ENCODE measurements at regions not wholly inside any gene's neighbourhood (a gene's known extent, or its start where the extent isn't known, plus 50 kb on each side); places are given as distances from the start of the nearest gene placed in this dataset.
"Not testable (repeated sequence)": the region's sequence is repeated elsewhere in the genome, so short reads cannot be mapped to it uniquely, and the experiment has no call there.

- TF ChIP-seq, protein P1, sequence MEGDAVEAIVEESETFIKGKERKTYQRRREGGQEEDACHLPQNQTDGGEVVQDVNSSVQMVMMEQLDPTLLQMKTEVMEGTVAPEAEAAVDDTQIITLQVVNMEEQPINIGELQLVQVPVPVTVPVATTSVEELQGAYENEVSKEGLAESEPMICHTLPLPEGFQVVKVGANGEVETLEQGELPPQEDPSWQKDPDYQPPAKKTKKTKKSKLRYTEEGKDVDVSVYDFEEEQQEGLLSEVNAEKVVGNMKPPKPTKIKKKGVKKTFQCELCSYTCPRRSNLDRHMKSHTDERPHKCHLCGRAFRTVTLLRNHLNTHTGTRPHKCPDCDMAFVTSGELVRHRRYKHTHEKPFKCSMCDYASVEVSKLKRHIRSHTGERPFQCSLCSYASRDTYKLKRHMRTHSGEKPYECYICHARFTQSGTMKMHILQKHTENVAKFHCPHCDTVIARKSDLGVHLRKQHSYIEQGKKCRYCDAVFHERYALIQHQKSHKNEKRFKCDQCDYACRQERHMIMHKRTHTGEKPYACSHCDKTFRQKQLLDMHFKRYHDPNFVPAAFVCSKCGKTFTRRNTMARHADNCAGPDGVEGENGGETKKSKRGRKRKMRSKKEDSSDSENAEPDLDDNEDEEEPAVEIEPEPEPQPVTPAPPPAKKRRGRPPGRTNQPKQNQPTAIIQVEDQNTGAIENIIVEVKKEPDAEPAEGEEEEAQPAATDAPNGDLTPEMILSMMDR (IDR thresholded peaks at IDR 0.05; ENCODE audit: low read depth, low read length): not testable (repeated sequence)
- not testable (repeated sequence) for TF ChIP-seq EZH2phosphoT487 (IDR thresholded peaks at IDR 0.05; ENCODE audit: low read depth)
These were observed 140.1 kb downstream of the ARRDC4 start for GRCh38 chr15:98100606-98101005.

Measured in OCI-LY3 (cell line).